Endodermal cell (in vitro differentiated cells): ENCODE measurements at regions not wholly inside any gene's neighbourhood (a gene's known extent, or its start where the extent isn't known, plus 50 kb on each side); places are given as distances from the start of the nearest gene placed in this dataset.

Experiments
- DNase-seq: peaks from one replicate; pipeline ENCODE4 v3.0.0-alpha.2; 2017
- H3K27ac ChIP-seq: 2 replicates; pipeline ENCODE4 v1.5.1; 2013; ENCODE audit warnings: mild to moderate bottlenecking, low read depth, low read length, moderate library complexity
- H3K27me3 ChIP-seq: 2 replicates; pipeline ENCODE4 v1.6.1; 2013; ENCODE audit warnings: mild to moderate bottlenecking, low read length, moderate library complexity; ENCODE audit not compliant: insufficient read depth, control insufficient read depth, poor library complexity, severe bottlenecking
- H3K36me3 ChIP-seq: 2 replicates; pipeline ENCODE4 v1.7.0; 2013; ENCODE audit warnings: mild to moderate bottlenecking, low read length, moderate library complexity; ENCODE audit not compliant: control insufficient read depth, insufficient read depth
- H3K4me1 ChIP-seq: one replicate; pipeline ENCODE4 v1.7.0; 2013; ENCODE audit warnings: low read length; ENCODE audit not compliant: control insufficient read depth, insufficient read depth
- H3K4me3 ChIP-seq: 2 replicates; pipeline ENCODE4 v1.5.1; 2013; ENCODE audit warnings: mild to moderate bottlenecking, low read length, moderate library complexity
- H3K9ac ChIP-seq: 2 replicates; pipeline ENCODE4 v1.6.1; 2013; ENCODE audit warnings: mild to moderate bottlenecking, low read length, moderate library complexity; ENCODE audit not compliant: poor library complexity, severe bottlenecking; ENCODE audit errors: extremely low read depth
- H3K9me3 ChIP-seq: 2 replicates; pipeline ENCODE4 v1.6.1; 2013; ENCODE audit warnings: mild to moderate bottlenecking, low read length, moderate library complexity; ENCODE audit not compliant: control insufficient read depth
- H3K27ac Mint-ChIP-seq: 2 replicates; pipeline ENCODE4 v1.8.0; 2020; ENCODE audit warnings: mixed read lengths
- H3K27me3 Mint-ChIP-seq: 2 replicates; pipeline ENCODE4 v1.8.0; 2021; ENCODE audit warnings: mild to moderate bottlenecking, mixed read lengths; ENCODE audit not compliant: insufficient read depth
- H3K36me3 Mint-ChIP-seq: 2 replicates; pipeline ENCODE4 v1.8.0; 2020; ENCODE audit warnings: low read depth, mixed read lengths
- H3K4me1 Mint-ChIP-seq: 2 replicates; pipeline ENCODE4 v1.8.0; 2020; ENCODE audit warnings: mixed read lengths
- H3K4me3 Mint-ChIP-seq: 2 replicates; pipeline ENCODE4 v1.8.0; 2020; ENCODE audit warnings: mild to moderate bottlenecking, moderate library complexity, mixed read lengths
- H3K9me3 Mint-ChIP-seq: 2 replicates; pipeline ENCODE4 v1.8.0; 2020; ENCODE audit warnings: mild to moderate bottlenecking, mixed read lengths
- WGBS, 2 experiments: methylation state at CpG; one replicate each; pipeline versions ENCODE4 v1.1.5 to v1.1.7; 2013; ENCODE audit warnings: missing lambda C conversion rate in 2 of 2, mixed read lengths in 1 of 2; ENCODE audit not compliant: insufficient coverage in 1 of 2, insufficient read length in 1 of 2; 5-methylcytosine and 5-hydroxymethylcytosine counted together
- TF ChIP-seq, protein P1 (sequence below): fragments of 200-600 bp; sonication (generic); conservative IDR thresholded peaks from 2 replicates; pipeline ENCODE4 v1.5.0; 2021; ENCODE audit warnings: antibody characterized with exemption, mild to moderate bottlenecking

DNA sequence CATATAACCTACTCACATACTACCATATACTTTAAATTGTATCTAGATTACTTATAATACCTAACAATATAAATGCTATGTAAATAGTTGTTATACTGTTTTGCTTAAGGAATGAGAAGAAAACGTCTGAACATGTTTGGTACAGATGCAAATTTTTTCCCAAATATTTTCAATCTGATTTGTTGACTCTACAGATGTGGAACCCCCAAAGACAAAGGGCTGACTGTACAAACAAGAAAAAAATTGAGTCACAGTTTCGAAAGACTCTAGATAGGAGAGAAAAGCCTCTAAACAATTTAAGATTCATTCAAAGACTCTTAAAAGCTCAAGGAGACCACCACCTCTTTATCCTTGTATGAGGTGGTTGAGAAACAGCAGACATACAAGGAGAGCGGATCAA, 142.8 kb downstream of the SLC7A11 start:
- 60 to 83% methylated on average over 1 to 3 of the region's 3 CpGs for WGBS, 2 experiments
- Histone ChIP-seq H3K9ac (no peak overlapping the region), H3K4me3 (no peak overlapping the region), H3K27me3 (no peaks in the 10 kb centered on the region), H3K4me1 (no peaks in the 10 kb centered on the region), H3K27ac (no peak overlapping the region), H3K9me3 (no peaks in the 10 kb centered on the region), H3K36me3 (no peaks in the 10 kb centered on the region)
- TF ChIP-seq, protein P1, sequence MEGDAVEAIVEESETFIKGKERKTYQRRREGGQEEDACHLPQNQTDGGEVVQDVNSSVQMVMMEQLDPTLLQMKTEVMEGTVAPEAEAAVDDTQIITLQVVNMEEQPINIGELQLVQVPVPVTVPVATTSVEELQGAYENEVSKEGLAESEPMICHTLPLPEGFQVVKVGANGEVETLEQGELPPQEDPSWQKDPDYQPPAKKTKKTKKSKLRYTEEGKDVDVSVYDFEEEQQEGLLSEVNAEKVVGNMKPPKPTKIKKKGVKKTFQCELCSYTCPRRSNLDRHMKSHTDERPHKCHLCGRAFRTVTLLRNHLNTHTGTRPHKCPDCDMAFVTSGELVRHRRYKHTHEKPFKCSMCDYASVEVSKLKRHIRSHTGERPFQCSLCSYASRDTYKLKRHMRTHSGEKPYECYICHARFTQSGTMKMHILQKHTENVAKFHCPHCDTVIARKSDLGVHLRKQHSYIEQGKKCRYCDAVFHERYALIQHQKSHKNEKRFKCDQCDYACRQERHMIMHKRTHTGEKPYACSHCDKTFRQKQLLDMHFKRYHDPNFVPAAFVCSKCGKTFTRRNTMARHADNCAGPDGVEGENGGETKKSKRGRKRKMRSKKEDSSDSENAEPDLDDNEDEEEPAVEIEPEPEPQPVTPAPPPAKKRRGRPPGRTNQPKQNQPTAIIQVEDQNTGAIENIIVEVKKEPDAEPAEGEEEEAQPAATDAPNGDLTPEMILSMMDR = no peak
- DNase-seq = no peak
- H3K36me3 Mint-ChIP-seq = no peaks in the 10 kb centered on the region
- no peak overlapping the region for H3K4me3 Mint-ChIP-seq
- no peaks in the 10 kb centered on the region for H3K9me3 Mint-ChIP-seq
- no peaks in the 10 kb centered on the region for H3K27me3 Mint-ChIP-seq
- no peak overlapping the region for H3K27ac Mint-ChIP-seq
- peaks cover 4% of the 10 kb centered on the region for H3K4me1 Mint-ChIP-seq

DNA sequence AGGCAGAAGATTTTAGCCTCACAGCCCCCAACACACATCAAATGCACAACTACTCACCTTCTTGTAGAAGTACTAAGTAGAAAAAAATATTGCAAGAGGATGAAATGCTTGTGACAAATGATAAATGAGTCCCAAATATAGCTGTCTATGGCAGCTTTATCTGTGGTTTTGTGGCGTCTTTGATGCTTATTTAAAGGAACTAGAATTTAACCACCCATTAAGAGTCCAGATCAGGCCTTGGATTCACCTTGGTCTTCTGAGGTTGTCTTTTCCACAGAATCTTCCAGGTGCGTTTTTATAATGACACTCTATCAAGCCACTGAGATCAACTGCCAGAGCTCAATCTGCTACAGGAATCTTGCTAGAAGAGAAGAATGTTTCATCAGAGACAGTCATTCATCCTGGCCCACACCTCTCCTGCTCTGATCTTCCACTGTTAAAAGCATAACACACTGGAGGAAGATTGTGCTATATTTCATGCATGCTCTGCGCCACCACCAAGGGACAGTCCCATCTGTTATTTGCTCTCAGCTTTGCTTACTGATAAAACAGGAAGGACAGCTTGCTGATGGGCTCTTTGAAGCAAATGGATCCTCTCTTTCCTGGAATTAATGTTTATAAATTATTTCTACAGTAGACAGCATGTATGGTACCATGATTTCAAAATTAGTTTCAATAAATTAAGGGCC, 144.1 kb downstream of the SLC7A11 start:
- Histone ChIP-seq H3K4me1 (no peaks in the 10 kb centered on the region), H3K9ac (no peak overlapping the region), H3K27me3 (no peaks in the 10 kb centered on the region), H3K36me3 (no peaks in the 10 kb centered on the region), H3K27ac (no peak overlapping the region), H3K9me3 (no peaks in the 10 kb centered on the region), H3K4me3 (no peak overlapping the region)
- TF ChIP-seq, protein P1 = no peak
- no peak overlapping the region for H3K4me3 Mint-ChIP-seq
- H3K9me3 Mint-ChIP-seq = no peaks in the 10 kb centered on the region
- no peaks in the 10 kb centered on the region for H3K36me3 Mint-ChIP-seq
- H3K27ac Mint-ChIP-seq = no peak overlapping the region
- H3K4me1 Mint-ChIP-seq = peaks cover 2% of the 10 kb centered on the region
- 95 to 100% methylated on average over 3 of the region's 3 CpGs for WGBS, 2 experiments
- H3K27me3 Mint-ChIP-seq = no peaks in the 10 kb centered on the region
- no peak for DNase-seq

DNA sequence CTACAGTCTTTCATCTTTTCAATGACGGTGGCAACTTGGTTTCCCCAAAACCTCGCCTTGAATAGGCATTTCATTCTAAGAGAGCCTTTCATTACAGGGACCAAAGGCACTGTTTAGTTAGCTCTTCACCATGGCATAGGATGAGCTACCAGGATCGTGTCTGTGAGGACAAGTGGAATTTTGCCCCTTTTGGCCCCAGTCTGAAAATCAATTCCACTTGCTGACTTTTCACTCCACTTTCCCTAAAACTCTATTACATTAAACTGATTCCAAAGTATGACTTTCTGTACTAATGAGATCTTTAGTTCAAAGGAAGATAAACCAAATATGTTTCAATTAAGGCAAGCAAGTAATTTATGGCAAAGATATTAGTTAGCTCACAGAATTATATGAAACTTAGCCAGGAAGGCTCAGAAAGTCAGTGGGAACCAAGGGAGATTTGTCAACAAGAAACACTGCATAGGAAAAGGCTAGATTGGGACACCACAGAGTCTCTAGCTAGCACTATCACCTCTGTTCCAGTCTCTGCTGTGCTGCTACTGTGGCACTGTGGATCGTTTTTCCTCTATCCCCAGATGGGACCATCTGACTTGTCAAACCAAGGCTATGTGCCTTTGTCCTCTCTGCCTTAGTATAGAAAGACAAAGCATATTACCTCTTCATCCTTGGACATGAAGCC, 145.6 kb downstream of the SLC7A11 start:
- Histone ChIP-seq H3K9me3 (no peaks in the 10 kb centered on the region), H3K27me3 (no peaks in the 10 kb centered on the region), H3K36me3 (no peaks in the 10 kb centered on the region), H3K4me3 (no peak overlapping the region), H3K27ac (no peak overlapping the region), H3K9ac (no peak overlapping the region), H3K4me1 (no peaks in the 10 kb centered on the region)
- peaks cover 2% of the 10 kb centered on the region for H3K4me1 Mint-ChIP-seq
- no peak for DNase-seq
- TF ChIP-seq, protein P1 = no peak
- H3K27me3 Mint-ChIP-seq = no peaks in the 10 kb centered on the region
- H3K27ac Mint-ChIP-seq = no peak overlapping the region
- H3K4me3 Mint-ChIP-seq = no peak overlapping the region
- no peaks in the 10 kb centered on the region for H3K36me3 Mint-ChIP-seq
- H3K9me3 Mint-ChIP-seq = no peaks in the 10 kb centered on the region
- 87 to 88% methylated on average over 4 of the region's 4 CpGs for WGBS, 2 experiments
